DMS 273 (cell line): ENCODE measurements at regions not wholly inside any gene's neighbourhood (a gene's known extent, or its start where the extent isn't known, plus 50 kb on each side); places are given as distances from the start of the nearest gene placed in this dataset.
A peak's percentile ranks its signal among the peaks of the same experiment; 100 is the strongest.
"Not testable (repeated sequence)": the region's sequence is repeated elsewhere in the genome, so short reads cannot be mapped to it uniquely, and the experiment has no call there.

ENCODE experiments used
- DNase-seq: peaks from one replicate; lab custom pipeline; 2025; ENCODE audit not compliant: unreplicated experiment; lab: John Stamatoyannopoulos, UW

DNA sequence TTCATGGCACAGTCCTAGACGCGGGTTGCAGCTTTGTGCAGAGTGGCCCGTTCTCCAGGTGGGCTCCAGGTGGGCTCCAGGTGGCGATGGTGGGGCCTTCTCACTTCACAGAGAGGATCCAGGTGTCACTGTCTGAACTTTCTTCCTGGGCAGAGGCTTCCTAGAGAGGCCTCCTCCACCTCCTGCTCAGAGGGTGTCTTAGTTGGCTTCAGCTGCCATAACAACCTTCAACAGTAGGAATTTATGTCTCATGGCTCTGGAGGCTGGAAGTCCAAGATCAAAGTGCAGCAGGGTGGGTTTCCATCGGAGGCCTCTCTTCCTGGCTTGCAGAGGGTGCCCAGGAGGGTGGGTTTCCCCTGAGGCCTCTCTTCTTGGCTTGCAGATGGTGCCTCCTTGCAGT, 125.1 kb downstream of the GLRX3 start:
- DNase-seq = no peak

DNA sequence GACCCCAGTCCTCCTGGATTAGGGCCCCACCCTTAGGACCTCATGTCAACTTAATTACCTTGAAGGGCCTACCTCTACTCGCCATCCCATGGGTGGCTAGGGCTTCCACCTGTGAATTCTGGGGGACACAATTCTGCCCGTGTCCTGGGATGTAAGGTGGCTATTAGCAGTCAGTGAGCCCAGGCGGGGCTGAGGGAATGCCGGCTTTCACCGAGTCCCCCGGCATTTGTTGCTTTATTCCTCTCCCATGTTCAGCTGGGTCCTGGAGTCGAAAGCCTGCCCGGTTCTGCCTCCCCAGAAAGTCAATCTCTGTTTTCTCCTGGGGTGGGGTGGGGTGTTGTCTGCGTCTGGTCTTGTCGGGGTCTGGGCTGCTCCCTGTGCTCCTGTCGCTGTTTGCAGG, 125.6 kb downstream of the GLRX3 start:
- DNase-seq = no peak

DNA sequence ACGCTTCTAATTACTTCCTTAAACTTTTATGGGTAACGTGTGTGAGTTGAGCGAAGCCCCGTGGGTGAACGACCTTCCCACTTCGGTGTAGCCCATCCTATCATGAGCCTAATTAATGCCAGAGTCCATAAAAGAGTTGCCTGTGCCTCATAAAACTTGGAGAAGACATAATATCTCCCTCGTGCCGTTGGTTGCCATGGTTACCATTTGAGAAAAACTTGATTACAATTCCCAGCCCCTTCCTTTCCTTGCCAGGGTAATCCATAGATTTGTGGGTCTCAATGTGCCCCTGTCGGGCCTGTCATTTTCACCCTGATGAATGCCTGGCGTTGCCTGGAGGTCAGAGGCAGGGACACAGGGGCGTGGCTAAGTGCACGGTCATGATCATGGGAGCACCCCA, 127.1 kb downstream of the GLRX3 start:
- DNase-seq = no peak

DNA sequence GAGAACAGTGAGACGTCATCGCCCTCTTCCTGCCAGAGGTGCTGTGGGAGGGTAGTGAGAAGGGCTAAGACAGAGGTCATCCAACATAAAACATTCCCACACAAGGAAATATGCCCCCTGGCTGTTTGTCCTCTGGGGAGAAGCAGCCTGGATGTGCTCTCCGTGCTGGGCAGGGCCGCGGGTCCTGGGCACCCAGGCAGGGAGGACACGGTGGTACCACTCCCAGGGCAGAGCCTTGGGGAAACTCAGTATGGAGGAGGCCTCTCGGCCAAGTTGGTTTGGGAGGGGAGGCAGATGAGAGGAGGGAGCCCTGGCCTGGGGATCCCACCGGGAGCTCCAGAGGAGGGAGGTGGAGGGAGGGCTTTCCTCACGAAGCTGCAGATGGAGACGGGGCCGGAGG, 129.4 kb downstream of the GLRX3 start:
- no peak for DNase-seq

DNA sequence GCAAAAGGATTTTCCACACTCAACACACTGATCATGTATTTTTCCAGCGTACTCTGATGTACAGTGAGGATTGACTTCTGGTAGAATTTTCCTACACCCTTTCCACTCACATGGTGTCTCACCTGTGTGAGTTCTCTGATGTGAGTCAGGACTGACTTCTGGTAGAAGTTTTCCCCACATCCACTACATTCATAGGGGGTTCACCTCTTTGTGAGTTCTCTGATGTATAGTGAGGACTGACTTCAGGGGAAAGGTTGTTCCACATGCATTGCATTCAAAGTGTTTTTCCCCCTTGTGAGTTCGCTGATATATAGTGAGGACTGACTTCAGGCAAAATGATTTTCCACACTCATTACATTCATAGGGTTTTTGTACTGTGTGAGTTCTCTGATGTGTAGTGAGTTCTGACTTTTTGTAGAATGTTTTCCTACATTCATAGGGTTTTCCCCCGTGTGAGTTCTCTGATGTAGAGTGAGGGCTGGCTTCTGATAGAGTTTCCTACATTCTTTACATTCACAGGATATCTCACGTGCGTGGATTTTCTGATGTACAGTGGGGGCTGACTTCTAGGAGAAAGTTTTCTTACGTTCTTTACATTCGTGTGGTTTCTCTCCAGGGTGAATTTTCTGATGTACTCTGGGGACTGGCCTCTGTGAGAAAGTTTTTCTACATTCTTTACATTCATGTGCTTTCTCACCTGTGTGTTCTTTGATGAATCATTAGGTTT, 146.5 kb downstream of the GLRX3 start:
- DNase-seq = no peak

DNA sequence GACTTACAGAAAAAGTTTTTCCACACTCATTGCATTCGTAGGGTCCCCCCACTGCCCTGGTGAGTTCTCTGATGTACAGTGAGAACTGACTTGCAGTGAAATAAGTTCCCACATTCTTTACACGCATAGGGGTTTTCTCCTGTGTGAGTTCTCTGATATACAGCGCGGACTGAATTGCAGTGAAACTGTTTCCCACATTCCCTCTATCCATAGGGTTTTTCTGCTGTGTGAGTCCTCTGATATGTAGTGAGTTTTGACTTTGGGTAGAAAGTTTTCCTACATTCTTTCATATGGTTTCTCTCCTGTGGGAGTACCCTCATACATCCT, 147.0 kb downstream of the GLRX3 start:
- no peak for DNase-seq

DNA sequence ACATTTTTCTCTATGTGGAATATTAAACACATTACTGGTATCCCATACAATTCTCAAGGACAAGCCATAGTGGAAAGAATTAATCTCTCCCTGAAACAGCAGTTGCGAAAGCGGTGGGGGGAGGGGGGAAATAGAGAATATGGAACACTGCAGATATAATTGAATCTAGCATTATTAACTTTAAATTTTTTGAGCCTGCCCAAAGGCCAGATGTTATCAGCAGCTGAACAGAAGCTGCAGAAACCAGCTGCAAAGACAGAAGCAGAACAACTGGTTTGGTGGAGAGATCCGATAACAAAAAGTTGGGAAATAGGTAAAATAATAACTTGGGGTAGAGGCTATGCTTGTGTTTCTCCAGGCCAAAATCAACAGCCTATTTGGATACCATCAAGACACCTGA, 159.6 kb downstream of the GLRX3 start:
- DNase-seq = not testable (repeated sequence)

DNA sequence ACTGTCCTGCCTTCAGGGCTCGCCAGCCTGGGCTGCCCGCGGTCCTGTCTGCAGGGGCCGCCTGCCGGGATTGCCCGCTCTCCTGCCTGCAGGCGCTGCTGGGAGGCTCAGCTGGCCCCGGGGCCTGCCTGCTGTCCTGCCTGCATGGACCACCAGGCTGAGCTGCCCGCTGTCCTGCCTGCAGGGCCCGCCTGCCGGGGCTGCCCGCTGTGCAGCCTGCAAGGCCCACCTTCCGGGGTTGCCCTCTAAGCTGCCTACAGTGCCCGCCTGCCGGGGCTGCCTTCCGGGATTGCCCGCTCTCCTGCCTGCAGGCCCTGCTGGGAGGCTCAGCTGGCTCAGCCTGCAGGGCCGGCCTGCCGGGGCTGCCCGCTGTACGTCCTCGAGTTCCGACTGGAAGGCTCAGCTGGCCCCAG, 164.4 kb downstream of the GLRX3 start:
- no peak for DNase-seq

DNA sequence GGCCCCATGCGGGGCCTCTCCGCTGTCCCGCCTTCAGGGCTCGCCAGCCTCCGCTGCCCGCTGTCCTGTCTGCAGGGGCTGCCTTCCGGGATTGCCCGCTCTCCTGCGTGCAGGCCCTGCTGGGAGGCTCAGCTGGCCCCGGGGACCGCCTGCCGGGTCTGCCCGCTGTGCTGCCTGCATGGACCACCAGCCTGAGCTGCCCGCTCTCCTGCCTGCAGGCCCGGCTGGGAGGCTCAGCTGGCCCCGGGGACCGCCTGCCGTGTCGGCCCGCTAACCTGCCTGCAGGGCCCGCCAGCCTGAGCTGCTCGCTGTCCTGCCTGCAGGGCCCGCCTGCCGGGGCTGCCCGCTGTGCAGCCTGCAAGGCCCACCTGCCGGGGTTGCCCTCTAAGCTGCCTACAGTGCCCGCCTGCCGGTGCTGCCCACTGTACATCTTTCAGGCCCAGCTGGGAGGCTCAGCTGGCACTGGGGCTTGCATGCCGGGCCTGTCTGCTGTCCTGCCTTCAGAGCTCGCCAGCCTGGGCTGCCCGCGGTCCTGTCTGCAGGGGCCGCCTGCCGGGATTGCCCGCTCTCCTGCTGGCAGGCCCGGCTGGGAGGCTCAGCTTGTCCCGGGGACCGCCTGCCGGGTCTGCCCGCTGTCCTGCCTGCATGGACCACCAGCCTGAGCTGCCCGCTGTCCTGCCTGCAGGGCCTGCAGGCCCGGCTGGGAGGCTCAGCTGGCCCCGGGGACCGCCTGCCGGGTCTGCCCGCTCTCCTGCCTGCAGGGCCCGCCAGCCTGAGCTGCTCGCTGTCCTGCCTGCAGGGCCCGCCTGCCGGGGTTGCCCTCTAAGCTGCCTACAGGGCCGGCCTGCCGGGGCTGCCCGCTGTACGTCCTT, 165.1 kb downstream of the GLRX3 start:
- DNase-seq = no peak

DNA sequence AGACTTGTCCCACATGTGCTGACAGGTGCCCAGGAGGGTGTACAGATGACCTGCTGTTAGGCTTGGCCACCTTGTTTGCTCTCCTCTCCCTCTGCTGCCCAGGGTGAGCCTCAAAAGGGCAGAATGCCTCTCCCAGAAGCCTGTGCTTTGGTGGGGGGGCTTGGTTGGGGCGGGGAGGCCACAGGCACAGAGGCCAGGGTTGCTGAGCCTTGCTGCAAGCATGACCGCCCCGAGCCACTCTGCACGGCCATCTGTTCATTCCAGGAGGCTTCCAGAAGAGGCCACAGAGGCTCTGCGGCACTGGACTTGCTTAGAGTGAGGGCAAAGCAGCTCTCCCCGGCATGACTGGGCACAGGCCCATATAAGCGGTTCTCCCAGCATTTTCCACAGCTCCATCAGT, 190.8 kb downstream of the GLRX3 start:
- no peak for DNase-seq

DNA sequence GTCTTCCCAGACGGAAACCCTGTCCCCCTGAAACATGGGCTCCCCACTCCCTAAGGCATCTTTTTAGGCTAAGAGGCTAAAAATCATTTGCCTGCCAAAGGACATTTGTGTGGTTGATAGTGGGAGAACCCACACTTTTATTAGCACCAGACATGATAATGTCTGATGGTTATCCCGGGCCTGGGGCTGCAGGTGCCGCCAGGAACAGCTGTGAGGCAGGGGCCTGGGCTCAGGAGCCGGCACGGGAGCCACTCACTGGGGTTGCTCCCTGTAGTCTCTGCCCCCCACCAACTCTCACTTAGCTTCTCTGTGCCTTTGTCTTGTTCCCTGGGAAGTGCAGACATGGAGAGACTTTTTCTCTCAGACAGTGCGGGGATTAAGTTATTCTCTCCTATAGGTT, 193.6 kb downstream of the GLRX3 start:
- DNase-seq = no peak

DNA sequence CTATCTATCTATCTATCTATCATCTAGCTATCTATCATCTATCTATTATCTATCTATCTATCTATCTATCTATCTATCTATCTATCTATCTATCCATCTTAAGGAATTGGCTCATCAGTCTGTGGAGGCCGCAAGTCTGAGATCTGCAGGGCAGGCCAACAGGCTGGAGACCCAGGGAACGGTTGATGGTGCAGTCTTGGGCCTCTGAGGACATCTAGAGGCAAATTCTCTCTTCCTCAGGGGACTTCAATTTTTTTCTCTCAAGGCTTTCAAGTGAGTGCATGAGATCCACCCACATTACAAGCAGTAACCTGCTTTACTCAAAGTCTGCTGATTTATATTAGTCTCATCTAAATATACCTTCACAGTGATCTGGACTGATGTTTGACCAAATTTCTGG, 197.0 kb downstream of the GLRX3 start:
- DNase-seq = peak; percentile 2

DNA sequence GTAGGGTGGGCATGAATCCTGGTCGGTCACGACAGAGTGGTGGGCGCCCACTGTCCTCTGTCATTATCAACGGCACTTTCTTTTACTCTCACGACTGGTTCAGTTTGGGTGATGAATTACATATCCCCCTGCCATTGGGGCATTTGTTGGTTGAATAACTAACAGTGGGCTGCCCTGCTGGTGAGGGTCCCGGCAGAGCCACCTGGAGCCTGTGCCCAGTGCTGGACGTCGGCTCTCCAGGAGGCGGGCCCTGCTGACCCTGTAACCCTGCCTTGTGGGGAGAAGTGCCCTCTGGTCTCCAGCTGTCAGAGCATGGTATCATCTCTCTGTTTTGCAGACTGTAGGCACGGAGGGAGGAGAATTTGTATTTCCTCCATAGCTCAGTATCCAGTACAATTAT, 199.1 kb downstream of the GLRX3 start:
- no peak for DNase-seq

DNA sequence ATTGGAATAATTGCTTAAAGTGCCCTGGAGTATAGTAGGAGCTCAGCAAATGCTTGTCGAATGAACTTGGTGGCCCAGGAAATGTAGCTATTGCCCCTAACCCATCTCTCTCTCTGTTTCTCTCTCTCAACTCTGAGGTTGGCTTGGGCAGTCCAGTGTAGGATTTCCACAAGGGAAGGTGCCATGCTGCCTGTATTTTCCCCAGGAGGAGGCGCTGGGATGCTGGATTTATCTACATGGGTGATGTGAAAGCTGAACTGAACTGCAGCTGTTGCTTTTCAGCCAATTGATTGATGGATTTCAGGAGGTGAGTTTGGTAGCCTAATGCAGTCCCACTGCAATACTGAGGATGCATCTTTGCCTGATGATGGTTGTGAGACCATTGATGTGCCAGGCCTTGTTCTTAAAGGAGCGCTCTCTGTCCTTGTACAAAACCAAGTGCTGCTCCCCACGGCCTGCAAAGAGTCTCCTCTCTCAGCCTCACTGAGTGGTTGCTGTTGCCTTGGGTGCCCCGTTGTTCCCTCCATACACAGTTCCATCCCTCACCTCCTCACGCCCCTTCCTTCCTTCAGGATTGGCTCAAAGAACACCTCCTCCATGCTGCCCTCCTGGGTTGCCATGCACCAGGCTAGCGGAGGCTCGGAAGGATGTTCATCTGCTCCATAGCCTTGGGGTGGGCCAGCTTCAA, 200.6 kb downstream of the GLRX3 start:
- DNase-seq = peak; percentile 16

DNA sequence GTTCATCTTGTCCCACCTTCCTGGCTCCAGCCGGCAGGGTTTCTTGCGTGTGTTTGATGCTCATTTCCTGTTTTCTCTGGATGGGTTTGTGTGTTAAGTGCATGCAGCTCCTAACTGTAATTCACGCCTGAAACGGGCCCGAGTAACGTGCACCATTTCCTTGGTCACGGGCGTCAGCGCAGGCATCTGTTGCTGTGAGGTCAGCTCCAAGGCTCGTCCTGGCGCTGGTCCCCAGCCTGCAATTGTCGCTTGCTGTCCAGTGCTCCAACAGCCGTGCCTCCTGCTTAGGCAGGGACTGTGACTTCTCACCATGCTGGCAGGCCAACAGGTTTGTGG, 201.1 kb downstream of the GLRX3 start:
- no peak for DNase-seq

DNA sequence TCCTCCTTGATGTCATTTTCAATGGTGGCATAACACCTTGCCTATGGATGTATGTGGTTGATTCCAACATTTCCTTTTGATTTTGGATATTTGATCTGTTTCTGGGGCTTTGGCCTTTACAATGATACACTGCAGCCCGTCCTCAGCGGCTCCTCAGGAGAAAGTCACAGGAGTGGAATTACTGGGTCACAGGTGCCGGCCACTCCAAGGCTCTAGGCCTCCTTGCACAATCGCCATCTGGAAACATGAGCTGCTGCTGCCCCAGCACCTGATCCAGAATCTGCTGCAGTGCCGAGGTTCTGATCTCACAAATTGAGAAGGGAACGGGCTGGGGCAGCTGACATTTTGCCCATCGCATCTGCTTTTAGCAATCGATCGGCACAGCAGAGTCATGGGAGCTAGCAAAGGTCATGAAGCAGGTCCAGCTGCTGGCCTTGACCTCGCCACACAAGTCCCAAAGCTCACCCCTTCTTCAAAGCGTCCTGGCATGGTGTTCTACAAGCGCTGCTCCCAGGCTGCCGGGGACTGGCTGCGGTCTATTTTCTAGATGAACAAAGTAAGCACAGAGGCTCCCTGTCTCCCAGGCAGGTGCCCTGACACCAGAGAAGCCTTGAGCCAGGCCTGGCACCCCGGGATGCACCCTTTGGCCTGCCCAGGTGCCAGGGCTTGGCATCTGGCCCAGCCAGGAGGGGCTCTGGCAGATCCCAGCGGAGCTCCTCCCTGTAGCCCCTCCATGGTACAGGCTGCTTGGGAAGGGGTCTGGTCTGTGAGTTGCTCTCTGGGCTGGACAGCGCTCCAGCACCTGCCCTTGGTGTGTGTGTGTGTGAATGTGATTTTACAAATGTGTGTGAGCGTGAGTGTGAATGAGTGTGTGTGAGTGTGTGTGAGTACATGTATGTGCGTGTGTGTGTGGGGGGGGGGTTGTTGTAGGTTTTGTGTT, 201.8 kb downstream of the GLRX3 start:
- no peak for DNase-seq

DNA sequence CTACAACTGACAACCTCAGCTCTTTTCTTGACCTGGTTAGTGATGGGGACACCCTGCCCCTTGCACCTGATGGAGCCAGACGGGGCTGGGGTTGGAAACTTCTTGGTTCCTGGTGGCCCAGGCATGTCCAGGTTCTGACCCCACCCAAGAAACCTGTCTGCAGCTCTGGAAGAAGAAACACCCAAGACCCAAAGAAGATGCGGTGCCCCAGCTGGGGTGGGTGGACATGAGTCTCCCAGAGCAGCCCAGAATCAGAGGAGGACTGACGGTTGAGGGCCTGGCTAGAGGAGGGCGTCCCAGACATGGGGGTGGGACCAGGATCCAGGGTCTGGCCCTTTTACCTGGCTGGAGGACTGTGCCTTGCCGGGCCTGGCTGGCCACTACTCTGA, 202.4 kb downstream of the GLRX3 start:
- no peak for DNase-seq

DNA sequence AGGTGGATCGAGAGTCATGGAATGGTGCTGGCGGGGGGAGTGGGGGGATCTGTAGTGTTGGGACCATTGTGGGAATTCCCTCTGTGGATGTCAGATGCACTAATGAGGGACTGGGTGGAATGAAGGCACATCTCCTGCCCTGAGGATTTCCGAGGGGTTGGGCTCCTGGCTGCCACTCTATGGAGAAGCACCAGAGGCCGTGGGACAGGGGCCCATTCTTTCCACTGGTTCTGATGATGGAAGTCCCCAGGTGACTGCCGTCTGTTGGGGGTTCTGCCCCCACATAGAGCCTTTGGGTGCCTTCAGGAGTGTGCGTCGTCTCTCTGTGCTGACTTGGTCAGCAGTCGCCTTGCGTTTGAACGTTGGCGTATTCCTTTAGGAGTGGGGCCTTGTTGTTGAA, 202.9 kb downstream of the GLRX3 start:
- no peak for DNase-seq

DNA sequence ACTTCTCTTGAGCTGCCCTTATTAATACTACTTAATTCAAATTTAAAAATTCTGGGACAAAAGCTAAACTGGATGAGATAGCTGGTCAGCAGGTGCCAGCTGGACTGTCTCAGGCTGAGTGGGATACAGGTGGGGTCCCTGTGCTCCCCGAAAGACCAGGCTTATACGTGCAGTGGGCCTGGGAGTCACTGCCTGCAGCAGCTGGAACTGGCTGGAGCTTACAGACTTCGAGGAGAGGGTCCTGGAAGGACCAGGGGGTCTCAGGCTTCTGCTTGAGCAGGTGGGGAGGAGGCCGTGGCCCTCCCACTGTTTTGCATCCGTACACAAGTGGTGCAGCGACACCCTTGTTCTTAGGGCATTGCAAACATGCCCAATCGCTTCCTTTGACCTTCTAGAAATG, 203.7 kb downstream of the GLRX3 start:
- no peak for DNase-seq

DNA sequence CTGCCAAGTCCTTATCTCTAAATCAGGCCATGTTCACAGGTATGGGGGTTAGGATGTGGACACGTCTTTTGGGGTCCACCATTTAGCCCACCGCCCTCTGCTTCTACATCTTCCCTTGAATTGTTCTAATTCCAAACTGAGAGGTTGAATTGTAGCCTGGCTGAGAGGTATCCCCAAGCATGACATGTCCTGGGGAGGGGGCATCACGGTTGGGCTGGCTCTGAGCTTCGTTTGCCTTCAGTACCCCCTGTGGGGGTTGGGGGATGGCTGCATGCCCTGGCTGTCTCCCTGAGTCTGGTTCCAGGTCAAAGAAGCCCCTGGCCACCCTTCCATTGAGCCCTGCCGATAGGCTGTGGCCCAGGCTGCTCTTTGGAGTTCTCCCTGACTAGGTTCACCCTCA, 204.6 kb downstream of the GLRX3 start:
- DNase-seq = no peak

DNA sequence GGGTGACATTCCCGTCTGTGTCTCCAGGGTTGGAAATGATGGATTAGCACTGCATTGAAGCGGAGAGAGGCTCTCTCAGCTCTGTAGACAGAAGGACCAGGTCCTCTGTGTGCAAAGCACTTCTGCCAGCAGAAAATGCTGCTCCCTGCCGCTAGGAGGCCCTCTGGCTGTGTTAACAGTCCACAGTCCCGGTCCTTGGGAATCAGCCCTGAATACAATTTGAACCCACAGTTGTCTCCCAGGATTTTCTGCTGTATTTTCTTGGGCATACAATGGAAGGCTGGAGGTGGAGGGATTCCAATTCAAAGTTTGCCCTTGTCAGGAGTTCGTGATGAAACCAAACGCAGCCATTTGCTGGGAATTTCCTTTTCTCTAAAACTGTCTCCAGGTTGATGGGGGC, 205.2 kb downstream of the GLRX3 start:
- DNase-seq = peak; percentile 43
